ENCODE measurements at regions not wholly inside any gene's neighbourhood (a gene's known extent, or its start where the extent isn't known, plus 50 kb on each side); places are given as distances from the start of the nearest gene placed in this dataset.
A peak's percentile ranks its signal among the peaks of the same experiment; 100 is the strongest.

DNA sequence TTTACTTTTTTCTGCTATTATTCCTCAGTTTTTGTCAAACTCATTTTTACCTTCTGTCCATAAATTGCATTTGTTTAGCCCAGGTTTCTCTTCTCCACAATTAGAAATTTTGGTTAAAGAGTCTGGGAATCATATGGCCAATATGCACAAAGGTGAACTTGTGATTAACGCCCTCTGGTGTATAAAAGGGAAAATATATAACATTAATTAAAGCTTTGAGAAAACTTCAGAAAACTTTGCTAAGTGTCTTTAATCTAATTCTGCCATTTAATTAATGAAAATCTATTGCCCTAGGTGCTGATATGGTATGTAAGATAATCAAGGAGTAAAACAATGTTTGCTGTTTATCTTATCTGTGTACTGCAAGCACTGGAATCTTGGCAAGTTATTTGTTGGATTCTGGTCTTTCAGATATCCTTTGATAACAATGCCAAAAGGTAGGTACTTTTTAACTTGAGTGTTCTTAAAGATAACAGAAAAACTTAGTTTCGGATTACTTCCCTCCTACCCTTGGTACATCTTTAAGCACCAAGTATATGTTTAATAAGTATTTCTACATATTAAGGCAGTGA, 402.6 kb downstream of the SUCLA2 start:
- no peaks in the 10 kb centered on the region for H3K4me1 ChIP-seq (ENCODE audit: insufficient read depth, low read length)
- no peak overlapping the region for H3K14ac ChIP-seq (ENCODE audit: insufficient read depth, low read length)
- no peak overlapping the region for H2BK5ac ChIP-seq (ENCODE audit: insufficient read length, low read length)
- H2AK5ac ChIP-seq (ENCODE audit: insufficient read length, low read length) = no peak overlapping the region
- no peak overlapping the region for H2BK120ac ChIP-seq (ENCODE audit: low read depth, low read length, poor library complexity, severe bottlenecking)
- no CpG with 5 or more reads among the region's 2 CpGs for WGBS (ENCODE audit: extremely low coverage, insufficient read length, low lambda C conversion rate)
- H3K9me3 ChIP-seq (ENCODE audit: control insufficient read depth, low read depth, low read length) = no peaks in the 10 kb centered on the region
- H4K91ac ChIP-seq (ENCODE audit: insufficient read length, low read depth, low read length) = no peak overlapping the region
- H4K20me1 ChIP-seq (ENCODE audit: control insufficient read depth, insufficient read depth, insufficient read length) = no peaks in the 10 kb centered on the region
- H3K27me3 Mint-ChIP-seq (ENCODE audit: low read depth) = no peaks in the 10 kb centered on the region
- TF ChIP-seq, protein P1, sequence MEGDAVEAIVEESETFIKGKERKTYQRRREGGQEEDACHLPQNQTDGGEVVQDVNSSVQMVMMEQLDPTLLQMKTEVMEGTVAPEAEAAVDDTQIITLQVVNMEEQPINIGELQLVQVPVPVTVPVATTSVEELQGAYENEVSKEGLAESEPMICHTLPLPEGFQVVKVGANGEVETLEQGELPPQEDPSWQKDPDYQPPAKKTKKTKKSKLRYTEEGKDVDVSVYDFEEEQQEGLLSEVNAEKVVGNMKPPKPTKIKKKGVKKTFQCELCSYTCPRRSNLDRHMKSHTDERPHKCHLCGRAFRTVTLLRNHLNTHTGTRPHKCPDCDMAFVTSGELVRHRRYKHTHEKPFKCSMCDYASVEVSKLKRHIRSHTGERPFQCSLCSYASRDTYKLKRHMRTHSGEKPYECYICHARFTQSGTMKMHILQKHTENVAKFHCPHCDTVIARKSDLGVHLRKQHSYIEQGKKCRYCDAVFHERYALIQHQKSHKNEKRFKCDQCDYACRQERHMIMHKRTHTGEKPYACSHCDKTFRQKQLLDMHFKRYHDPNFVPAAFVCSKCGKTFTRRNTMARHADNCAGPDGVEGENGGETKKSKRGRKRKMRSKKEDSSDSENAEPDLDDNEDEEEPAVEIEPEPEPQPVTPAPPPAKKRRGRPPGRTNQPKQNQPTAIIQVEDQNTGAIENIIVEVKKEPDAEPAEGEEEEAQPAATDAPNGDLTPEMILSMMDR (conservative IDR thresholded peaks at IDR 0.05) = peak; percentile 50; the same call in 2 of the 3 replicates
- H4K8ac ChIP-seq (replicated peaks; ENCODE audit: insufficient read length, low read depth, low read length) = no peak overlapping the region
- H3K4ac ChIP-seq (ENCODE audit: low read depth, low read length) = no peak overlapping the region
- no peaks in the 10 kb centered on the region for H3K4me1 Mint-ChIP-seq
- no peak overlapping the region for H2AFZ ChIP-seq (ENCODE audit: low read length)
- H3K56ac ChIP-seq (ENCODE audit: insufficient read length, low read depth, low read length) = no peak overlapping the region
- H3K9ac ChIP-seq (ENCODE audit: extremely low read depth, insufficient read length, low read length) = no peak overlapping the region
- H3K4me2 ChIP-seq (ENCODE audit: insufficient read depth, insufficient read length, low read length) = no peak overlapping the region
- H4K5ac ChIP-seq (ENCODE audit: insufficient read length, low read depth, low read length) = no peak overlapping the region
- no peaks in the 10 kb centered on the region for H3K23me2 ChIP-seq (ENCODE audit: insufficient read length, low read depth, low read length, poor library complexity, severe bottlenecking)
- peaks cover 0 to 7% (median 0%) of the 10 kb centered on the region in 3 experiments; a peak in 2 of 7 replicates for H3K36me3 Mint-ChIP-seq (ENCODE audit: insufficient read depth in 1 of 3, low read depth in 3 of 3)
- H3K9me3 Mint-ChIP-seq = peaks cover 8 to 13% of the 10 kb centered on the region in 2 experiments; a peak in 4 of 5 replicates
- no peaks in the 10 kb centered on the region for H3K79me2 ChIP-seq (ENCODE audit: insufficient read depth, low read length)
- H2BK20ac ChIP-seq (ENCODE audit: low read depth, low read length, poor library complexity, severe bottlenecking) = no peak overlapping the region
- H3K27me3 ChIP-seq (ENCODE audit: insufficient read depth, low read length) = no peaks in the 10 kb centered on the region
- H3K79me1 ChIP-seq (ENCODE audit: insufficient read depth, low read depth, low read length, poor library complexity, severe bottlenecking) = no peaks in the 10 kb centered on the region
- no peak for DNase-seq
- no peak overlapping the region for H3K4me3 Mint-ChIP-seq
- H3K18ac ChIP-seq (ENCODE audit: insufficient read length, low read depth, low read length) = no peak overlapping the region
- H3K27ac Mint-ChIP-seq = no peak overlapping the region
- H3K27ac ChIP-seq (ENCODE audit: insufficient read length, low read depth, low read length) = no peak overlapping the region
- no peak overlapping the region for H2BK15ac ChIP-seq (ENCODE audit: low read depth, low read length)
- H3T11ph ChIP-seq (ENCODE audit: low read length) = no peak overlapping the region
- no peak overlapping the region for H3K23ac ChIP-seq (ENCODE audit: insufficient read length, low read depth, low read length)
- no peak overlapping the region for H2BK12ac ChIP-seq (ENCODE audit: insufficient read length, low read depth, low read length)

Measured in H9 (cell line).